ENCODE measurements at regions not wholly inside any gene's neighbourhood (a gene's known extent, or its start where the extent isn't known, plus 50 kb on each side); places are given as distances from the start of the nearest gene placed in this dataset.

GRCh38 chr6:6816716-6817115 is 228.2 kb downstream of the LY86 start:
- TF ChIP-seq POLR2A (IDR thresholded peaks at IDR 0.05; ENCODE audit: low read length) = no peak
- no peak for TF ChIP-seq GATA1 (IDR thresholded peaks at IDR 0.05; ENCODE audit: low read depth, low read length)
